H1 (cell line): ENCODE measurements at regions not wholly inside any gene's neighbourhood (a gene's known extent, or its start where the extent isn't known, plus 50 kb on each side); places are given as distances from the start of the nearest gene placed in this dataset.

Experiments
- CTCF ChIA-PET: fragments of 300-600 bp; sonication (Branson Sonifier 250); formaldehyde crosslinking; loops from one replicate; lab custom pipeline; 2021; ENCODE audit not compliant: partially characterized antibody; lab: Charles Lee
- POLR2A ChIA-PET: fragments of 300-600 bp; sonication (Branson Sonifier 250); formaldehyde crosslinking; loops from one replicate; lab custom pipeline; 2021; ENCODE audit warnings: inconsistent platforms; ENCODE audit not compliant: partially characterized antibody; lab: Charles Lee
- DNase-seq, 2 experiments: peaks; one replicate each; pipeline versions ENCODE4 v3.0.0 to v3.0.0-alpha.2; 2010 to 2022; ENCODE audit warnings: low spot score in 2 of 2, low read depth in 1 of 2, mixed read lengths in 1 of 2
- FAIRE-seq: peaks from 2 replicates; lab custom pipeline; 2011; peaks lifted over from hg19 to GRCh38; lab: Jason Lieb, UNC
- H2AFZ ChIP-seq: 2 replicates; pipeline ENCODE4 v1.8.1; 2012; ENCODE audit warnings: low read length, inconsistent platforms
- H2AK5ac ChIP-seq: 2 replicates; pipeline ENCODE4 v1.6.1; 2013; ENCODE audit warnings: low read depth, low read length
- H2BK120ac ChIP-seq: replicated peaks from 2 replicates; pipeline ENCODE3; 2013; ENCODE audit warnings: low read depth, low read length, inconsistent platforms
- H2BK12ac ChIP-seq: 2 replicates; pipeline ENCODE4 v1.6.1; 2013; ENCODE audit warnings: low read depth, low read length
- H2BK15ac ChIP-seq: 2 replicates; pipeline ENCODE4 v1.6.1; 2013; ENCODE audit warnings: low read length
- H2BK20ac ChIP-seq: 2 replicates; pipeline ENCODE4 v1.6.1; 2013; ENCODE audit warnings: low read length
- H2BK5ac ChIP-seq: 2 replicates; pipeline ENCODE4 v1.6.1; 2013; ENCODE audit warnings: low read depth, low read length
- H3K14ac ChIP-seq: 2 replicates; pipeline ENCODE4 v1.6.1; 2013; ENCODE audit warnings: inconsistent platforms; ENCODE audit not compliant: insufficient read length
- H3K18ac ChIP-seq: 2 replicates; pipeline ENCODE4 v1.6.1; 2013; ENCODE audit warnings: low read length; ENCODE audit errors: extremely low read depth
- H3K23ac ChIP-seq: 2 replicates; pipeline ENCODE4 v1.6.1; 2013; ENCODE audit warnings: inconsistent platforms; ENCODE audit not compliant: insufficient read length
- H3K23me2 ChIP-seq: 2 replicates; pipeline ENCODE4 v1.6.1; 2013; ENCODE audit warnings: low read depth, low read length
- H3K27ac ChIP-seq: 2 replicates; pipeline ENCODE4 v1.6.1; 2011; ENCODE audit warnings: low read depth, low read length, inconsistent platforms
- H3K27me3 ChIP-seq, 4 experiments: replicated peaks in 1 of 4; 1 replicate in 1 of 4; 2 replicates in 3 of 4; pipeline versions ENCODE4 v1.6.1 to v1.8.1; 2011 to 2013; ENCODE audit warnings: low read length in 3 of 4, mild to moderate bottlenecking in 3 of 4, inconsistent platforms in 2 of 4, mixed read lengths in 2 of 4, moderate library complexity in 1 of 4; ENCODE audit not compliant: control insufficient read depth in 3 of 4, insufficient read depth in 3 of 4; ENCODE audit errors: extremely low read depth in 1 of 4
- H3K36me3 ChIP-seq, 4 experiments: 2 replicates each; pipeline versions ENCODE4 v1.6.1 to v1.8.1; 2011 to 2013; ENCODE audit warnings: mild to moderate bottlenecking in 4 of 4, low read length in 3 of 4, moderate library complexity in 2 of 4, control low read depth in 1 of 4, inconsistent platforms in 1 of 4; ENCODE audit not compliant: insufficient read depth in 4 of 4, control insufficient read depth in 2 of 4
- H3K4ac ChIP-seq: replicated peaks from 2 replicates; pipeline ENCODE3; 2013; ENCODE audit warnings: low read length, low read depth, mixed read lengths, inconsistent platforms; ENCODE audit not compliant: insufficient read length
- H3K4me1 ChIP-seq, 4 experiments: replicated peaks in 1 of 4; 1 replicate in 1 of 4; 2 replicates in 3 of 4; pipeline versions ENCODE4 v1.6.1 to v1.8.1; 2011 to 2013; ENCODE audit warnings: low read length in 3 of 4, inconsistent platforms in 2 of 4, mixed read lengths in 1 of 4; ENCODE audit not compliant: insufficient read depth in 4 of 4, control insufficient read depth in 3 of 4
- H3K4me2 ChIP-seq, 2 experiments: 2 replicates each; pipeline versions ENCODE4 v1.6.1 to v1.8.1; 2011 to 2013; ENCODE audit warnings: low read depth in 2 of 2, low read length in 2 of 2, control low read depth in 1 of 2, inconsistent platforms in 1 of 2, mild to moderate bottlenecking in 1 of 2; ENCODE audit not compliant: insufficient read depth in 1 of 2
- H3K4me3 ChIP-seq, 4 experiments: fragments of 200-600, 300-600 bp in 1 of 4; sonication (generic), shearing (Covaris generic), sonication (Bioruptor Twin) in 1 of 4; 2 replicates each; pipeline versions ENCODE4 v1.5.1 to v1.8.1; 2011 to 2016; ENCODE audit warnings: low read length in 4 of 4, low read depth in 3 of 4, control low read depth in 2 of 4, inconsistent platforms in 2 of 4, mild to moderate bottlenecking in 2 of 4, mixed read lengths in 1 of 4, moderate library complexity in 1 of 4; ENCODE audit not compliant: insufficient read depth in 2 of 4; ENCODE audit errors: extremely low read depth in 1 of 4
- H3K56ac ChIP-seq: replicated peaks from 2 replicates; pipeline ENCODE3; 2013; ENCODE audit warnings: low read depth, mild to moderate bottlenecking, mixed read lengths, low read length, inconsistent platforms; ENCODE audit not compliant: insufficient read length
- H3K79me1 ChIP-seq: 2 replicates; pipeline ENCODE4 v1.6.1; 2013; ENCODE audit warnings: low read depth, low read length, control low read depth
- H3K79me2 ChIP-seq, 2 experiments: 2 replicates each; pipeline versions ENCODE4 v1.6.1 to v1.8.1; 2012 to 2013; ENCODE audit warnings: low read length in 2 of 2, mild to moderate bottlenecking in 2 of 2, inconsistent platforms in 1 of 2; ENCODE audit not compliant: insufficient read depth in 2 of 2, control insufficient read depth in 1 of 2
- H3K9ac ChIP-seq, 4 experiments: replicated peaks in 1 of 4; 1 replicate in 1 of 4; 2 replicates in 3 of 4; pipeline versions ENCODE4 v1.6.1 to v1.8.1; 2011 to 2013; ENCODE audit warnings: low read depth in 3 of 4, low read length in 3 of 4, control low read depth in 2 of 4, mild to moderate bottlenecking in 2 of 4, moderate library complexity in 2 of 4, inconsistent platforms in 1 of 4; ENCODE audit errors: extremely low read depth in 1 of 4
- H3K9me3 ChIP-seq, 2 experiments: 2 replicates each; pipeline versions ENCODE4 v1.6.1 to v1.8.1; 2012 to 2013; ENCODE audit warnings: mild to moderate bottlenecking in 2 of 2, moderate library complexity in 2 of 2, control low read depth in 1 of 2, inconsistent platforms in 1 of 2, low read depth in 1 of 2, low read length in 1 of 2, mixed read lengths in 1 of 2; ENCODE audit not compliant: insufficient read depth in 2 of 2
- H4K20me1 ChIP-seq, 2 experiments: replicated peaks in 1 of 2; 2 replicates each; pipeline versions ENCODE3 to v1.8.1; 2011 to 2013; ENCODE audit warnings: inconsistent platforms in 2 of 2, low read length in 2 of 2, mild to moderate bottlenecking in 1 of 2; ENCODE audit not compliant: insufficient read depth in 2 of 2, control insufficient read depth in 1 of 2
- H4K5ac ChIP-seq: 2 replicates; pipeline ENCODE4 v1.6.1; 2013; ENCODE audit warnings: low read length, low read depth, mixed read lengths, inconsistent platforms; ENCODE audit not compliant: insufficient read length
- H4K8ac ChIP-seq: 2 replicates; pipeline ENCODE4 v1.8.0; 2013; ENCODE audit warnings: mild to moderate bottlenecking, moderate library complexity, low read length, inconsistent platforms; ENCODE audit not compliant: insufficient read depth; ENCODE audit errors: extremely low read depth
- H4K91ac ChIP-seq: replicated peaks from 2 replicates; pipeline ENCODE3; 2013; ENCODE audit warnings: low read length, mixed read lengths, inconsistent platforms; ENCODE audit not compliant: insufficient read length
- CEBPB ChIP-seq: IDR thresholded peaks from 2 replicates; pipeline ENCODE4 v1.6.1; 2012; ENCODE audit warnings: low read depth, low read length
- CHD2 ChIP-seq: IDR thresholded peaks from 2 replicates; pipeline ENCODE4 v1.6.1; 2012; ENCODE audit warnings: low read length, improper control_type of control experiment
- EGR1 ChIP-seq: IDR thresholded peaks from 2 replicates; pipeline ENCODE4 v1.6.1; 2011; ENCODE audit warnings: low read depth, low read length, borderline replicate concordance
- FOSL1 ChIP-seq: IDR thresholded peaks from 2 replicates; pipeline ENCODE4 v1.6.1; 2011; ENCODE audit warnings: mild to moderate bottlenecking, low read depth, low read length, moderate library complexity; ENCODE audit not compliant: insufficient read depth
- KDM1A ChIP-seq: fragments of 200-600, 300-600 bp; sonication (generic); IDR thresholded peaks from 2 replicates; pipeline ENCODE4 v1.7.1; 2016; ENCODE audit warnings: mild to moderate bottlenecking, low read length, borderline replicate concordance
- MAFK ChIP-seq: IDR thresholded peaks from 2 replicates; pipeline ENCODE4 v1.6.1; 2012; ENCODE audit warnings: low read depth, mild to moderate bottlenecking, improper control_type of control experiment, low read length
- NRF1 ChIP-seq: IDR thresholded peaks from 2 replicates; pipeline ENCODE4 v1.6.1; 2011; ENCODE audit warnings: mild to moderate bottlenecking, low read depth, low read length, improper control_type of control experiment
- POLR2AphosphoS5 ChIP-seq: IDR thresholded peaks from 2 replicates; pipeline ENCODE4 v1.6.1; 2011; ENCODE audit warnings: low read depth, low read length
- RBBP5 ChIP-seq: IDR thresholded peaks from 2 replicates; pipeline ENCODE4 v1.7.1; 2012; ENCODE audit warnings: low read depth, mild to moderate bottlenecking, inconsistent platforms, low read length, moderate library complexity, borderline replicate concordance
- RFX5 ChIP-seq: IDR thresholded peaks from 2 replicates; pipeline ENCODE4 v1.6.1; 2011; ENCODE audit warnings: low read depth, low read length, improper control_type of control experiment, borderline replicate concordance
- SIRT6 ChIP-seq: IDR thresholded peaks from one replicate; pipeline ENCODE4 v1.7.1; 2012; ENCODE audit warnings: low read length, inconsistent platforms
- SRF ChIP-seq: IDR thresholded peaks from 2 replicates; pipeline ENCODE4 v1.6.1; 2011; ENCODE audit warnings: mild to moderate bottlenecking, low read depth, low read length, moderate library complexity
- TAF7 ChIP-seq: optimal IDR thresholded peaks from 2 replicates; pipeline ENCODE3; 2011; ENCODE audit warnings: low read depth, mild to moderate bottlenecking, inconsistent platforms, low read length, moderate library complexity, borderline replicate concordance
- WGBS, 2 experiments: shearing (Covaris generic) in 1 of 2; methylation state at CpG; one replicate each; pipeline versions ENCODE4 v1.1.6 to v1.1.7; 2013 to 2015; ENCODE audit warnings: low lambda C conversion rate in 2 of 2, mixed read lengths in 2 of 2, inconsistent platforms in 1 of 2, low coverage in 1 of 2, missing lambda C conversion rate in 1 of 2; ENCODE audit not compliant: insufficient replicate concordance in 2 of 2, insufficient coverage in 1 of 2, insufficient read length in 1 of 2; ENCODE audit errors: extremely low coverage in 1 of 2, missing lambda C conversion rate in 1 of 2; 5-methylcytosine and 5-hydroxymethylcytosine counted together

DNA sequence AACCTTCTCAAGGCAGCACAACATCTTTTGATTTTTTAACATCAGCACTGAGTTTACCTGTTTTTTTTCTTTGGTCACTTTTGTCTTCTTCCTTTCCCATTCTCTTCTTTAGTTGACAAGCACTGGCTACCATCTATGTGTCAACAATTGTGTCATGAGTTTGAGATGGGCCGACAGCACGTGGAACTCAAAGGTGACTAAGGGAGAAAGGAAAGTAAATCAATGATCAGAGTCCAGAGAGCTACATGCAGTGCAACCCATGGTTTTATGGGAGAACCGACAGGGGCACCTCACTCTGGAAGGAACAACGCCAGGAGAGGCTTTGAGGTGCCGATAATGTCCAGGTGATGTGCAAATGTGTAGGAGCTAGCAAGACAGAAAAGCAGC is 755.5 kb downstream of the RNF144A start:
- ChIA-PET POLR2A (no interaction called here), CTCF (interaction anchor here (0.6 to 4.0 kb wide), 11 partner anchors 12 to 673 kb away, joined by 3 to 24 read pairs (median 5); no protein-coding TSS in a partner anchor)
- H4K8ac ChIP-seq, result no peak overlapping the region
- peaks cover 0 to 6% of the 10 kb centered on the region in 2 experiments; a peak in 1 of 4 replicates for H3K9me3 ChIP-seq
- no peaks in the 10 kb centered on the region for H3K27me3 ChIP-seq
- H3K79me2 ChIP-seq, result no peaks in the 10 kb centered on the region
- H2BK15ac ChIP-seq, result no peak overlapping the region; the same call in 1 of the 2 replicates
- no peak overlapping the region for H3K9ac ChIP-seq
- no peak overlapping the region for H3K4me2 ChIP-seq
- peaks cover 0 to 8% (median 0%) of the 10 kb centered on the region in 4 experiments; a peak in 3 of 7 replicates for H3K4me1 ChIP-seq
- H2BK20ac ChIP-seq, result no peak overlapping the region; the same call in 1 of the 2 replicates
- no peaks in the 10 kb centered on the region for H3K79me1 ChIP-seq
- no peak overlapping the region for H3K27ac ChIP-seq
- 93% methylated on average over 5 of the region's 5 CpGs; no CpG with 5 or more reads in 1 of the 2 experiments for WGBS, 2 experiments
- no peaks in the 10 kb centered on the region for H3K23me2 ChIP-seq
- peak overlapping the region; percentile 62; the same call in 1 of the 2 replicates for H2BK5ac ChIP-seq
- H3K23ac ChIP-seq, result no peak overlapping the region
- no peak overlapping the region for H2BK120ac ChIP-seq
- 0 out of 2 replicates have a peak overlapping the region, but pooled peaks have one; percentile 89 for H2BK12ac ChIP-seq
- DNase-seq (no peak), FAIRE-seq (no peak)
- H2AK5ac ChIP-seq, result no peak overlapping the region
- H4K20me1 ChIP-seq, result no peaks in the 10 kb centered on the region
- H3K14ac ChIP-seq, result no peak overlapping the region
- no peaks in the 10 kb centered on the region for H3K36me3 ChIP-seq
- H3K56ac ChIP-seq, result no peak overlapping the region
- no peak overlapping the region for H3K4ac ChIP-seq
- H2AFZ ChIP-seq, result no peak overlapping the region
- H4K5ac ChIP-seq, result no peak overlapping the region
- H3K18ac ChIP-seq, result no peak overlapping the region
- H4K91ac ChIP-seq, result peak overlapping the region; percentile 67
- no peak overlapping the region for H3K4me3 ChIP-seq
- TF ChIP-seq EGR1, result no peak
- TF ChIP-seq KDM1A, result no peak
- no peak for TF ChIP-seq SRF
- no peak for TF ChIP-seq SIRT6
- TF ChIP-seq MAFK, result no peak
- no peak for TF ChIP-seq RFX5
- TF ChIP-seq RBBP5, result no peak
- TF ChIP-seq POLR2AphosphoS5, result no peak
- TF ChIP-seq NRF1, result no peak
- no peak for TF ChIP-seq TAF7
- TF ChIP-seq FOSL1, result no peak
- no peak for TF ChIP-seq CEBPB
- TF ChIP-seq CHD2, result no peak
